H1 (cell line): ENCODE measurements at regions not wholly inside any gene's neighbourhood (a gene's known extent, or its start where the extent isn't known, plus 50 kb on each side); places are given as distances from the start of the nearest gene placed in this dataset.

ENCODE experiments used
- CTCF ChIA-PET: fragments of 300-600 bp; sonication (Branson Sonifier 250); formaldehyde crosslinking; loops from one replicate; lab custom pipeline; 2021; ENCODE audit not compliant: partially characterized antibody; lab: Charles Lee
- POLR2A ChIA-PET: fragments of 300-600 bp; sonication (Branson Sonifier 250); formaldehyde crosslinking; loops from one replicate; lab custom pipeline; 2021; ENCODE audit warnings: inconsistent platforms; ENCODE audit not compliant: partially characterized antibody; lab: Charles Lee
- DNase-seq, 2 experiments: peaks; one replicate each; pipeline versions ENCODE4 v3.0.0 to v3.0.0-alpha.2; 2010 to 2022; ENCODE audit warnings: low spot score in 2 of 2, low read depth in 1 of 2, mixed read lengths in 1 of 2
- FAIRE-seq: peaks from 2 replicates; lab custom pipeline; 2011; peaks lifted over from hg19 to GRCh38; lab: Jason Lieb, UNC
- H2AFZ ChIP-seq: 2 replicates; pipeline ENCODE4 v1.8.1; 2012; ENCODE audit warnings: low read length, inconsistent platforms
- H2AK5ac ChIP-seq: 2 replicates; pipeline ENCODE4 v1.6.1; 2013; ENCODE audit warnings: low read depth, low read length
- H2BK120ac ChIP-seq: replicated peaks from 2 replicates; pipeline ENCODE3; 2013; ENCODE audit warnings: low read depth, low read length, inconsistent platforms
- H2BK12ac ChIP-seq: 2 replicates; pipeline ENCODE4 v1.6.1; 2013; ENCODE audit warnings: low read depth, low read length
- H2BK15ac ChIP-seq: 2 replicates; pipeline ENCODE4 v1.6.1; 2013; ENCODE audit warnings: low read length
- H2BK20ac ChIP-seq: 2 replicates; pipeline ENCODE4 v1.6.1; 2013; ENCODE audit warnings: low read length
- H2BK5ac ChIP-seq: 2 replicates; pipeline ENCODE4 v1.6.1; 2013; ENCODE audit warnings: low read depth, low read length
- H3K14ac ChIP-seq: 2 replicates; pipeline ENCODE4 v1.6.1; 2013; ENCODE audit warnings: inconsistent platforms; ENCODE audit not compliant: insufficient read length
- H3K18ac ChIP-seq: 2 replicates; pipeline ENCODE4 v1.6.1; 2013; ENCODE audit warnings: low read length; ENCODE audit errors: extremely low read depth
- H3K23ac ChIP-seq: 2 replicates; pipeline ENCODE4 v1.6.1; 2013; ENCODE audit warnings: inconsistent platforms; ENCODE audit not compliant: insufficient read length
- H3K23me2 ChIP-seq: 2 replicates; pipeline ENCODE4 v1.6.1; 2013; ENCODE audit warnings: low read depth, low read length
- H3K27ac ChIP-seq: 2 replicates; pipeline ENCODE4 v1.6.1; 2011; ENCODE audit warnings: low read depth, low read length, inconsistent platforms
- H3K27me3 ChIP-seq, 4 experiments: replicated peaks in 1 of 4; 1 replicate in 1 of 4; 2 replicates in 3 of 4; pipeline versions ENCODE4 v1.6.1 to v1.8.1; 2011 to 2013; ENCODE audit warnings: low read length in 3 of 4, mild to moderate bottlenecking in 3 of 4, inconsistent platforms in 2 of 4, mixed read lengths in 2 of 4, moderate library complexity in 1 of 4; ENCODE audit not compliant: control insufficient read depth in 3 of 4, insufficient read depth in 3 of 4; ENCODE audit errors: extremely low read depth in 1 of 4
- H3K36me3 ChIP-seq, 4 experiments: 2 replicates each; pipeline versions ENCODE4 v1.6.1 to v1.8.1; 2011 to 2013; ENCODE audit warnings: mild to moderate bottlenecking in 4 of 4, low read length in 3 of 4, moderate library complexity in 2 of 4, control low read depth in 1 of 4, inconsistent platforms in 1 of 4; ENCODE audit not compliant: insufficient read depth in 4 of 4, control insufficient read depth in 2 of 4
- H3K4ac ChIP-seq: replicated peaks from 2 replicates; pipeline ENCODE3; 2013; ENCODE audit warnings: low read length, low read depth, mixed read lengths, inconsistent platforms; ENCODE audit not compliant: insufficient read length
- H3K4me1 ChIP-seq, 4 experiments: replicated peaks in 1 of 4; 1 replicate in 1 of 4; 2 replicates in 3 of 4; pipeline versions ENCODE4 v1.6.1 to v1.8.1; 2011 to 2013; ENCODE audit warnings: low read length in 3 of 4, inconsistent platforms in 2 of 4, mixed read lengths in 1 of 4; ENCODE audit not compliant: insufficient read depth in 4 of 4, control insufficient read depth in 3 of 4
- H3K4me2 ChIP-seq, 2 experiments: 2 replicates each; pipeline versions ENCODE4 v1.6.1 to v1.8.1; 2011 to 2013; ENCODE audit warnings: low read depth in 2 of 2, low read length in 2 of 2, control low read depth in 1 of 2, inconsistent platforms in 1 of 2, mild to moderate bottlenecking in 1 of 2; ENCODE audit not compliant: insufficient read depth in 1 of 2
- H3K4me3 ChIP-seq, 4 experiments: fragments of 200-600, 300-600 bp in 1 of 4; sonication (generic), shearing (Covaris generic), sonication (Bioruptor Twin) in 1 of 4; 2 replicates each; pipeline versions ENCODE4 v1.5.1 to v1.8.1; 2011 to 2016; ENCODE audit warnings: low read length in 4 of 4, low read depth in 3 of 4, control low read depth in 2 of 4, inconsistent platforms in 2 of 4, mild to moderate bottlenecking in 2 of 4, mixed read lengths in 1 of 4, moderate library complexity in 1 of 4; ENCODE audit not compliant: insufficient read depth in 2 of 4; ENCODE audit errors: extremely low read depth in 1 of 4
- H3K56ac ChIP-seq: replicated peaks from 2 replicates; pipeline ENCODE3; 2013; ENCODE audit warnings: low read depth, mild to moderate bottlenecking, mixed read lengths, low read length, inconsistent platforms; ENCODE audit not compliant: insufficient read length
- H3K79me1 ChIP-seq: 2 replicates; pipeline ENCODE4 v1.6.1; 2013; ENCODE audit warnings: low read depth, low read length, control low read depth
- H3K79me2 ChIP-seq, 2 experiments: 2 replicates each; pipeline versions ENCODE4 v1.6.1 to v1.8.1; 2012 to 2013; ENCODE audit warnings: low read length in 2 of 2, mild to moderate bottlenecking in 2 of 2, inconsistent platforms in 1 of 2; ENCODE audit not compliant: insufficient read depth in 2 of 2, control insufficient read depth in 1 of 2
- H3K9ac ChIP-seq, 4 experiments: replicated peaks in 1 of 4; 1 replicate in 1 of 4; 2 replicates in 3 of 4; pipeline versions ENCODE4 v1.6.1 to v1.8.1; 2011 to 2013; ENCODE audit warnings: low read depth in 3 of 4, low read length in 3 of 4, control low read depth in 2 of 4, mild to moderate bottlenecking in 2 of 4, moderate library complexity in 2 of 4, inconsistent platforms in 1 of 4; ENCODE audit errors: extremely low read depth in 1 of 4
- H3K9me3 ChIP-seq, 2 experiments: 2 replicates each; pipeline versions ENCODE4 v1.6.1 to v1.8.1; 2012 to 2013; ENCODE audit warnings: mild to moderate bottlenecking in 2 of 2, moderate library complexity in 2 of 2, control low read depth in 1 of 2, inconsistent platforms in 1 of 2, low read depth in 1 of 2, low read length in 1 of 2, mixed read lengths in 1 of 2; ENCODE audit not compliant: insufficient read depth in 2 of 2
- H4K20me1 ChIP-seq, 2 experiments: replicated peaks in 1 of 2; 2 replicates each; pipeline versions ENCODE3 to v1.8.1; 2011 to 2013; ENCODE audit warnings: inconsistent platforms in 2 of 2, low read length in 2 of 2, mild to moderate bottlenecking in 1 of 2; ENCODE audit not compliant: insufficient read depth in 2 of 2, control insufficient read depth in 1 of 2
- H4K5ac ChIP-seq: 2 replicates; pipeline ENCODE4 v1.6.1; 2013; ENCODE audit warnings: low read length, low read depth, mixed read lengths, inconsistent platforms; ENCODE audit not compliant: insufficient read length
- H4K8ac ChIP-seq: 2 replicates; pipeline ENCODE4 v1.8.0; 2013; ENCODE audit warnings: mild to moderate bottlenecking, moderate library complexity, low read length, inconsistent platforms; ENCODE audit not compliant: insufficient read depth; ENCODE audit errors: extremely low read depth
- H4K91ac ChIP-seq: replicated peaks from 2 replicates; pipeline ENCODE3; 2013; ENCODE audit warnings: low read length, mixed read lengths, inconsistent platforms; ENCODE audit not compliant: insufficient read length
- BCL11A ChIP-seq, 2 experiments: IDR thresholded peaks; one replicate each; pipeline ENCODE4 v1.6.1; 2011; ENCODE audit warnings: low read depth in 2 of 2, low read length in 2 of 2, mild to moderate bottlenecking in 2 of 2
- CBX5 ChIP-seq: fragments of 300-800, 300-1000 bp; sonication (generic); IDR thresholded peaks from 2 replicates; pipeline ENCODE4 v1.7.1; 2016; ENCODE audit warnings: antibody characterized with exemption, low read length, low read depth
- RNF2 ChIP-seq: fragments of 200-900, 300-1000 bp; sonication (generic); IDR thresholded peaks from 2 replicates; pipeline ENCODE4 v1.7.1; 2016; ENCODE audit warnings: borderline replicate concordance, low read depth, mild to moderate bottlenecking, antibody characterized with exemption, low read length; ENCODE audit not compliant: poor library complexity, severe bottlenecking; ENCODE audit errors: missing control alignments
- WGBS, 2 experiments: shearing (Covaris generic) in 1 of 2; methylation state at CpG; one replicate each; pipeline versions ENCODE4 v1.1.6 to v1.1.7; 2013 to 2015; ENCODE audit warnings: low lambda C conversion rate in 2 of 2, mixed read lengths in 2 of 2, inconsistent platforms in 1 of 2, low coverage in 1 of 2, missing lambda C conversion rate in 1 of 2; ENCODE audit not compliant: insufficient replicate concordance in 2 of 2, insufficient coverage in 1 of 2, insufficient read length in 1 of 2; ENCODE audit errors: extremely low coverage in 1 of 2, missing lambda C conversion rate in 1 of 2; 5-methylcytosine and 5-hydroxymethylcytosine counted together
- TF ChIP-seq, protein P1 (sequence below): IDR thresholded peaks from 2 replicates; pipeline ENCODE4 v1.6.1; 2011; ENCODE audit warnings: low read length, improper control_type of control experiment
- TF ChIP-seq, protein P2 (sequence below), 3 experiments: IDR thresholded peaks; 1 replicate in 2 of 3; 2 replicates in 1 of 3; pipeline versions ENCODE4 v1.5.1 to v1.6.1; 2011; ENCODE audit warnings: low read length in 3 of 3, mild to moderate bottlenecking in 3 of 3, inconsistent platforms in 2 of 3, low read depth in 1 of 3, moderate library complexity in 1 of 3; ENCODE audit not compliant: insufficient read depth in 1 of 3; ENCODE audit errors: control extremely low read depth in 1 of 3

DNA sequence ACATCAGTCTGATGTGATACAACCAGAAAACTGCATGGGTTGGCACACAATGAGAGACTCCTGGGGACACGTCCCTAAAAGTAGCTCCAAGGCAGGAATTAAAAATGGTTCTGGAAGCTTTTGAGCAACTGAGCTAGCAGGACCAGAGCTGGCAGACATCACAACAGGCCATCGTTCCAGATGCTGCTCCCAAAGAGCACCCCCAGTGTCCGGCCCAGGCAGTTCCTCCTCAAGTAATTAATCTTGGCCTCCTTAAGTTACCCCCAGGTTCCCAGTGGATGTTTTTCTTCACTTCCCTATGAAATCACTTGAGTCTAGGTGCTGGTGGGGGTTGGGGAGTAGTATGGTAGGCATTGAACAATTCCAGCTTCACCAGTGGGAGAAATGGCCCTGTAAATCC is 711.6 kb downstream of the MECOM start:
- no peak overlapping the region for H3K27ac ChIP-seq
- H3K23me2 ChIP-seq = no peaks in the 10 kb centered on the region
- FAIRE-seq = no peak
- no peaks in the 10 kb centered on the region for H3K36me3 ChIP-seq
- no peak overlapping the region for H4K8ac ChIP-seq
- no peak overlapping the region for H3K4ac ChIP-seq
- H3K79me1 ChIP-seq = no peaks in the 10 kb centered on the region
- no peaks in the 10 kb centered on the region for H3K79me2 ChIP-seq
- no peak overlapping the region for H3K14ac ChIP-seq
- H2AK5ac ChIP-seq = no peak overlapping the region; the same call in 1 of the 2 replicates
- peaks cover 0 to 3% (median 0%) of the 10 kb centered on the region in 4 experiments; a peak in 2 of 7 replicates for H3K4me1 ChIP-seq
- DNase-seq = no peak
- no peak overlapping the region for H2BK120ac ChIP-seq
- no peak overlapping the region for H2BK20ac ChIP-seq
- H3K9me3 ChIP-seq = peaks cover 4 to 6% of the 10 kb centered on the region in 2 experiments; a peak in 2 of 4 replicates
- no peak overlapping the region for H2AFZ ChIP-seq
- H4K91ac ChIP-seq = no peak overlapping the region
- TF ChIP-seq BCL11A (IDR thresholded peaks at IDR 0.05; ENCODE audit: low read depth in 2 of 2, low read length in 2 of 2) (no peak), RNF2 (no peak), CBX5 (no peak)
- TF ChIP-seq, protein P1, sequence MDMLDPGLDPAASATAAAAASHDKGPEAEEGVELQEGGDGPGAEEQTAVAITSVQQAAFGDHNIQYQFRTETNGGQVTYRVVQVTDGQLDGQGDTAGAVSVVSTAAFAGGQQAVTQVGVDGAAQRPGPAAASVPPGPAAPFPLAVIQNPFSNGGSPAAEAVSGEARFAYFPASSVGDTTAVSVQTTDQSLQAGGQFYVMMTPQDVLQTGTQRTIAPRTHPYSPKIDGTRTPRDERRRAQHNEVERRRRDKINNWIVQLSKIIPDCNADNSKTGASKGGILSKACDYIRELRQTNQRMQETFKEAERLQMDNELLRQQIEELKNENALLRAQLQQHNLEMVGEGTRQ = no peak
- TF ChIP-seq, protein P2, sequence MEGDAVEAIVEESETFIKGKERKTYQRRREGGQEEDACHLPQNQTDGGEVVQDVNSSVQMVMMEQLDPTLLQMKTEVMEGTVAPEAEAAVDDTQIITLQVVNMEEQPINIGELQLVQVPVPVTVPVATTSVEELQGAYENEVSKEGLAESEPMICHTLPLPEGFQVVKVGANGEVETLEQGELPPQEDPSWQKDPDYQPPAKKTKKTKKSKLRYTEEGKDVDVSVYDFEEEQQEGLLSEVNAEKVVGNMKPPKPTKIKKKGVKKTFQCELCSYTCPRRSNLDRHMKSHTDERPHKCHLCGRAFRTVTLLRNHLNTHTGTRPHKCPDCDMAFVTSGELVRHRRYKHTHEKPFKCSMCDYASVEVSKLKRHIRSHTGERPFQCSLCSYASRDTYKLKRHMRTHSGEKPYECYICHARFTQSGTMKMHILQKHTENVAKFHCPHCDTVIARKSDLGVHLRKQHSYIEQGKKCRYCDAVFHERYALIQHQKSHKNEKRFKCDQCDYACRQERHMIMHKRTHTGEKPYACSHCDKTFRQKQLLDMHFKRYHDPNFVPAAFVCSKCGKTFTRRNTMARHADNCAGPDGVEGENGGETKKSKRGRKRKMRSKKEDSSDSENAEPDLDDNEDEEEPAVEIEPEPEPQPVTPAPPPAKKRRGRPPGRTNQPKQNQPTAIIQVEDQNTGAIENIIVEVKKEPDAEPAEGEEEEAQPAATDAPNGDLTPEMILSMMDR (IDR thresholded peaks at IDR 0.05; ENCODE audit: control extremely low read depth in 1 of 3, insufficient read depth in 1 of 3, low read depth in 1 of 3, low read length in 3 of 3) = peak in 1 of 3 experiments; percentile 11; a peak in 1 of 4 replicates
- POLR2A ChIA-PET = no interaction called here
- no peaks in the 10 kb centered on the region for H4K20me1 ChIP-seq
- no peak overlapping the region for H3K18ac ChIP-seq
- H3K9ac ChIP-seq = no peak overlapping the region
- H3K4me3 ChIP-seq = no peak overlapping the region
- H2BK12ac ChIP-seq = no peak overlapping the region
- H3K4me2 ChIP-seq = no peak overlapping the region
- H3K56ac ChIP-seq = no peak overlapping the region
- H2BK15ac ChIP-seq = no peak overlapping the region
- H3K27me3 ChIP-seq = peaks cover 0 to under 1% (median 0%) of the 10 kb centered on the region in 4 experiments; a peak in 1 of 7 replicates
- CTCF ChIA-PET = interaction anchor here (0.7 to 2.0 kb wide), 15 partner anchors 8 to 693 kb away, joined by 3 to 7 read pairs (median 4); no protein-coding TSS in a partner anchor
- no peak overlapping the region for H2BK5ac ChIP-seq
- no peak overlapping the region for H3K23ac ChIP-seq
- no peak overlapping the region for H4K5ac ChIP-seq
- 88% methylated on average over 3 of the region's 3 CpGs; no CpG with 5 or more reads in 1 of the 2 experiments for WGBS, 2 experiments
